GM12872 (cell line): ENCODE measurements at regions not wholly inside any gene's neighbourhood (a gene's known extent, or its start where the extent isn't known, plus 50 kb on each side); places are given as distances from the start of the nearest gene placed in this dataset.

Experiments used
- TF ChIP-seq, protein P1 (sequence below): IDR thresholded peaks from 3 replicates; pipeline ENCODE4 v1.5.1; 2011; ENCODE audit warnings: low read depth, mild to moderate bottlenecking, low read length, moderate library complexity; ENCODE audit not compliant: insufficient read depth

DNA sequence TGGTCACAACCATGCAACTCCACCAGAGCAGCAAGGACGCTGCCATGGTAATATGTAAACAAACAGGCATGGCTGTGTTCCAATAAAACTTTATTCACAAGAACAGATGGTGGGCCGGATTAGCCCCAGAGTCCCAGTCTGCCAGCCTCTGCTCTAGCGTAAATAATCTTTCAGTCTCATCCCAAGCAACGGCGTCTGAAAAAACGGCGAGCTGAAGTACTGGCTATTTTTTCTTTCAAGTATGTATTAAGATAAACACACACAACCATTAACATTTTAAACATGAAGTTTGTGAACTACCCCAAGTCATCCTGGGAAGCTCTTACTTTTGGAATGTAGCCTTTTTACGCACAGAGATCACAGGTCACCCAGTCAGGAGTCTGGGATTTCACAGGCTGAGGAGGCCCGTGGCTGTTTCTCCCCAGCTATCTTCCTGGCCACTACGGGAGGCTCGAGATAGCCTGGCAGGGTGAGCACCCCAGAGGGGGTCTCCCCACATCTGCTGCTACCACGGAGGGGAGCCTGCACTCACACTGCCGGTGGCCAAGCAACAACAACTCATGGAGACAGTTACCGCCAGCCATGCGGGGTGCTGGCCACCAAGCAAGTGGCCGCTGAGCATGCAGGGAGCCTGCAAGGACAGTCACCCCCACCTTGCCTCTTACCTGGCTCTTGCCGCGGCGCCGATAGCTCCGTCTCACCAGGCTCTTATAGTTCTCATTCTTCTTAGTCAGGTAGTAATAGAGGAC lies 124.6 kb downstream of the RFLNA start:
- TF ChIP-seq, protein P1, sequence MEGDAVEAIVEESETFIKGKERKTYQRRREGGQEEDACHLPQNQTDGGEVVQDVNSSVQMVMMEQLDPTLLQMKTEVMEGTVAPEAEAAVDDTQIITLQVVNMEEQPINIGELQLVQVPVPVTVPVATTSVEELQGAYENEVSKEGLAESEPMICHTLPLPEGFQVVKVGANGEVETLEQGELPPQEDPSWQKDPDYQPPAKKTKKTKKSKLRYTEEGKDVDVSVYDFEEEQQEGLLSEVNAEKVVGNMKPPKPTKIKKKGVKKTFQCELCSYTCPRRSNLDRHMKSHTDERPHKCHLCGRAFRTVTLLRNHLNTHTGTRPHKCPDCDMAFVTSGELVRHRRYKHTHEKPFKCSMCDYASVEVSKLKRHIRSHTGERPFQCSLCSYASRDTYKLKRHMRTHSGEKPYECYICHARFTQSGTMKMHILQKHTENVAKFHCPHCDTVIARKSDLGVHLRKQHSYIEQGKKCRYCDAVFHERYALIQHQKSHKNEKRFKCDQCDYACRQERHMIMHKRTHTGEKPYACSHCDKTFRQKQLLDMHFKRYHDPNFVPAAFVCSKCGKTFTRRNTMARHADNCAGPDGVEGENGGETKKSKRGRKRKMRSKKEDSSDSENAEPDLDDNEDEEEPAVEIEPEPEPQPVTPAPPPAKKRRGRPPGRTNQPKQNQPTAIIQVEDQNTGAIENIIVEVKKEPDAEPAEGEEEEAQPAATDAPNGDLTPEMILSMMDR, result no peak

DNA sequence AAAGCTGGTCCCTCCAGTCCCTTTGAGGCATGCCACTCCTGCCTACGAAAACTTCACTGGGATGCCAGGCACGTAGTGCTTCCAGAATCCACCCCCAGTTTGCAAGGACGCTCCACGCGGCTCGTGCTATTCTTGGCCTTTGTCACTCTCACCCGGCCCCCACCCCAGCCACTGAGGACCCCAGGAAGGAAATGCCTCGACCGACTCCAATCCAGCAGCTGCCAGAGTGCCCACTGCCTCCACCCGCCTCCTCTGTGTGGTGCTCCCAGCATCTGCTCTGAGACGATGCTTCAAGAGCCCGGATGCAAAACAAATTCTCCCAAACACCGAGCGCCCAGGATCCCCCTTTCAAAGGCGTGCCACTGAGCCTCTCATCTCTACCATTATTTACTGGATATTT lies 123.9 kb downstream of the RFLNA start:
- TF ChIP-seq, protein P1, result no peak

DNA sequence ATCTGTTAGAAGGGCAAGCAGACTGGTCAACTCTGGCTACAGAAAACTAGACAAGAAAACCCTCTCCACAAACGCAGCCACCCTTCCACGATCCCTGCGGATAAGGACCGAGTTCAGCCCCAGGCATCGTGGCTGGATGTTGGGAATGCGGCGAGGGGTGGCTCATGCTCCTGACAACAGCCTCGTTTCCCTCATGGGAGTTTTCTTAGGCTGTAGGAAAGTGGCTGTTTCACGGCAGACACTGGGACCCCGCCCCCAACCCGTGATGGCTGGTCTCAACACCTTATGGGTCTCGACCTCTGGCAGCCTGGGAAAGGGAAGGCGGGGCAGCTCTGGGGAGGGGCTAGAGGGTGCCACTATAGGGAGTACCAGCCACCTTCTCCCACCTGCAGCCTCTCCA lies 123.3 kb downstream of the RFLNA start:
- TF ChIP-seq, protein P1, result no peak

DNA sequence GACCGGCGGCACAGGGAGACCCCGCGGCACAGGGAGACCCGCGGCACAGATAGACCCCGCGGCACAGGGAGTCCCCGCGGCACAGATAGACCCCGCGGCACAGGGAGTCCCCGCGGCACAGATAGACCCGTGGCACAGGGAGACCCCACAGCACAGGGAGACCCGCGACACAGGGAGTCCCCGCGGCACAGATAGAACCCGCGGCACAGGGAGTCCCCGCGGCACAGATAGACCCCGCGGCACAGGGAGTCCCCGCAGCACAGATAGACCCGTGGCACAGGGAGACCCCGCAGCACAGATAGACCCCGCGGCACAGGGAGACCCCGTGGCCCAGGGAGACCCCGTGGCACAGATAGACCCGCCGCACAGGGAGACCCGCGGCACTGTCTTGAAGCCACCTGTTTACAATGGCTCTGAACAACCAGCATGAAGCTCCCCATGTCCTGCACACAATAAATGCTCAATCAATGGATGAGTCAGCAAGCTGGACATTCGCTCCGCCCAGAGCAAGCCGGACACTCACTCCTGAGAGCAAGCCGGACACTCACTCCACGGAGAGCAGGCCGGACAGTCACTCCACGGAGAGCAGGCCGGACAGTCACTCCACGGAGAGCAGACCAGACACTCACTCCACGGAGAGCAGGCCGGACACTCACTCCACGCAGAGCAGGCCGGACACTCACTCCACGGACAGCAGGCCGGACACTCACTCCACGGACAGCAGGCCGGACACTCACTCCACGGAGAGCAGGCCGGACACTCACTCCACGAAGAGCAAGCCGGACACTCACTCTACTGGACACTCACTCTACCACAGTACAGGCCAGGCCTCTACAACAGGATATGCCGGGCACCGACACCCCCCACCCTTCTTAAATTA lies 121.9 kb downstream of the RFLNA start:
- TF ChIP-seq, protein P1, result no peak

DNA sequence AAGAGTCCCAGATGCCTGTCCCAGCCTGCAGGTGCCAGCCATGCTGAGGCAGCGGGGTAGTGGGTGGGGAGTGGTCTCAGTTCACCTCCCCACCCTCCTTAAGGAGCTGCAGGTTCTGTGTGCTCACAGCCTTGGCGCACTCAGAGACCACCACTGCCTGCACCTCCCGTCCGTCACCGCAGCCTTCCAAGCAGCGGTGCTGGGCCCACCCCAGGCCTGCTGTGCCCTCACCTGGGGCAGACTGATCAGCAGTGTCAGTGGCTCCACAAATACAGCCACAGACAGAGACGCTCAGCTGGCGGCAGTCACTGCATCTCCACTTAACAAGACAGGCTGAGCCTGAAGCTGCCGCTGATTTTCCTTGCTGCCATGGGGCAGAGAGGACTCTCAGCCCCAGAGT lies 120.2 kb downstream of the RFLNA start:
- TF ChIP-seq, protein P1, result no peak

DNA sequence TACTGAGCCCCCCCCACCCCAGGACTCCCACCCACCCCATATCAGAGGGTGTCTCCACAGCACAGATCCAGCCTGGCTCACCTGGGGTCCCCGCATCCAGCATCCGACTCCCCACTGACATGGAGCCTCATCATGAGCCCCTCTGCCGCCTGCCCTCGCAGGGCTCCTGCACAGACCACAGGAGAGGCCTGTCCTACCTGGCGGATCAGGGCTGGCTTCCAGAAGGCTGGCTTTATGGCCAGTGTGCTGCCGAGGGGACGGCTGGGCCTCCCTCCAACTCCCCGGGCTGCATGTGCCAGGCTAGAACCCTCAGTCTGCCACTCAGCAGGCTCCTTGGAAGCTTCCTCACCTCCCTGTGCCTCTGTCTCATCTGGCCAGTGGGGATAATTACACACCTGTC lies 119.0 kb downstream of the RFLNA start:
- TF ChIP-seq, protein P1, result no peak

DNA sequence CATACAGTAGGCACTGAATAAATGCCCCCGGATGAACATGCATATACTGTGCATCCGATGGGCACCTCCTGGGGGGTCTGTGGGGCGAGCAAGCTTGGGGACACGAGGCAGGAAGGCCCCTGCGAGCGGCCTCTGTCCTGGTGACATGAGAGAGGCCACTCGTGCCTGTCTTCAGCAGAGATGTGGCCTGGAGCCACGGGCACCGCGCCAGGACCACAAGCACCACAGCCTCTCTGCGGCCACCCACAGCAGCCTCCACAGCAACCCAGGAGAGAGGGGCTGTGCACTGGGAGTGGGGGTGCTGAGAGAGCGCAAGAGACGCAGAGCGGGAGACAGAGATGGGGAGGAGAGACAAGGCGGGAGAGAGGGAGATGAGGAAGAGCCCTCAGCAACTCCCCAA lies 118.5 kb downstream of the RFLNA start:
- TF ChIP-seq, protein P1, result no peak
